D721Med (cell line): ENCODE measurements at regions not wholly inside any gene's neighbourhood (a gene's known extent, or its start where the extent isn't known, plus 50 kb on each side); places are given as distances from the start of the nearest gene placed in this dataset.

ENCODE experiments used
- DNase-seq: peaks from one replicate; pipeline ENCODE4 v3.0.0; 2011; ENCODE audit warnings: low spot score; ENCODE audit not compliant: insufficient read length
- FAIRE-seq: peaks from 2 replicates; lab custom pipeline; 2011; peaks lifted over from hg19 to GRCh38; lab: Jason Lieb, UNC
- CTCF ChIP-seq: IDR thresholded peaks from 2 replicates; pipeline ENCODE4 v1.5.1; 2012; ENCODE audit warnings: mild to moderate bottlenecking, control low read depth; ENCODE audit not compliant: insufficient read depth; ENCODE audit errors: missing control alignments

DNA sequence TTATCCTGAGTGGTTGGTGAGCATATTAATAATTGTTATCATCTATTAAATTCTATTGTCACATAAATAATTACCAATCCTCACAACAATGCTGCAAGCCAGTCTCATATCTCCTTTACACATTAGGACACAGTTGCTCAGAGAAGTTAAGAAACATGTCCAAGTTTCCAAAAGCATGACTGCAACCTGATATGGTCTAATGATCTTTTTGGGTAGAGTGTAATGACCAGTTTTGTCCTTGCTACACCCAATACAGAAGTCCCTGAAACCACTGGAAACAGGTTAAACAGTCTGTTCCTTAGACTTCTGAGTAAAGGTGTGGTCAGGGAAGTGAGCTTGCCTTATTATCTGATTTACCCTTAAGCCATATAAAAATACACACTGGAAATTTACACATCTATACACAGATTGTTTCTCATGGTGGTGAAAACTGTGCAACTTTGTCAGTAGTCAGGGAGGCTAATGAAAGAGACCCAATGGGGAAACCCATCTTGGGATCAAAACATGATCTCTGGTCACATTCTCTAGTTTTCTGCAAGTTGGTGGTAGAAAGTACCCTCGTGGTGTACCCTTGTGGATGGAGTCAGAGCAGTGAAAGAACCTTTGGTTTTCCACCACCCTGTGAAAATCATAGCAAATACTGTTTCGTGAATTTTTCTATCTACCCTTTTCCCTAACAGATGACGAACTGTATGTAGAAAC, 146.0 kb upstream of the KLF12 start:
- DNase-seq (no peak), FAIRE-seq (no peak)
- TF ChIP-seq CTCF: no peak

DNA sequence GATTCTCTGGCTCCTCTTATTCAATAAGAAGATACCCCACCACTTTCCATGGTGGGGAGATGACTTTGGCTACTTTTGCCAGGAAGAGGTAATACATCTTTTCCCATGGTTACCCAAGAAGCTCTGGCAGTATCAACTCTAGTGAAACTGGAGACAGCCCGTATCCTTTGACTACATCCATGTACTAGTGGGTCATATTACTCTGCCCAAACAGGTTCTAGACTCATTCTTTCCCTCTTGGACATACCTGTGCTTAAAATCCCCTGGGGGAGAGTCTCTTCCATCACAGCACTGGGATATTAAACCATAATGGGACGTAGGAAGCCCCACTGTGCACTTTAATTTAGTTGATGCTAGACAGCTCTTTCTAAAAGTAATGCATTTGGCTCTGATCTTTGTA, 144.7 kb upstream of the KLF12 start:
- FAIRE-seq: no peak
- no peak for TF ChIP-seq CTCF
- no peak for DNase-seq

DNA sequence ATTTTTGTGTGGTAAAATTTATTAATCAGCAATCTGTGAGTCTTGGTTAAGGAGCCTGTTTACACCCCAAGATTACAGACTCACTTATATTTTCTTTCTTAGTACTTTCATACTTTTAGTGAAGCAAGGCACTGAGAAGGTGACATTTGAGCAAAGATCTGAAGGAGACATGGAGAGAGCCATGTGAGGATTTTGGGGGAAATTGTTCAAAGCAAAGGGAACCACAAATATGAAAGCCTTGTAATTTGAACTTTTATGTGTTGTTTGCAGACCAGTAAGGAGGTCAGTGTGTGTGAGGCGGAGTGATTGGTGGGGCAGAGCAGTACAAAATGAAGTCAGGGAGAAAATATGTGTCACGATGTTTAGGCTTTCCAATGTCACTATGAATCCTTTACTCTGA, 140.7 kb upstream of the KLF12 start:
- FAIRE-seq: no peak
- TF ChIP-seq CTCF: no peak
- no peak for DNase-seq

DNA sequence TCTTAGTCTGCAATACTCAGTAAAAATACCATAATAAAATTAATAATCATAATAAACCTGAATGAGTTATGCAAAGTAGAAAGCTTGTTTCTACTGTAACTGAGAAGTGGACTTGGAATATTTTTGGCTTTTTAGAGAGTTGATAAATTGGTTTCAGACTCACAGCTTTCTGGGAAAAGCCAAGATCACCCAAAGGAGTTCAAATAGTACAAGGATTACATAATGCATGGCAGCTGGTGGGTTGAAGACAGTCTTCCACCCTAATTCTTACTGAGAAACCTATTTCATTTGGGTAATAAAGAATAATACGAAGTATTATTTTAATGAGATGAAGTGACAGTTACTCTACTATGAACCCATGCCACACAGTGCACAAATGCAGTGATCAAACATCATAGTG, 139.4 kb upstream of the KLF12 start:
- DNase-seq (no peak), FAIRE-seq (no peak)
- no peak for TF ChIP-seq CTCF

- FAIRE-seq (no peak), DNase-seq (no peak)
- no peak for TF ChIP-seq CTCF
Measured at GRCh38 chr13:74272826-74273225, 138.6 kb upstream of the KLF12 start.

DNA sequence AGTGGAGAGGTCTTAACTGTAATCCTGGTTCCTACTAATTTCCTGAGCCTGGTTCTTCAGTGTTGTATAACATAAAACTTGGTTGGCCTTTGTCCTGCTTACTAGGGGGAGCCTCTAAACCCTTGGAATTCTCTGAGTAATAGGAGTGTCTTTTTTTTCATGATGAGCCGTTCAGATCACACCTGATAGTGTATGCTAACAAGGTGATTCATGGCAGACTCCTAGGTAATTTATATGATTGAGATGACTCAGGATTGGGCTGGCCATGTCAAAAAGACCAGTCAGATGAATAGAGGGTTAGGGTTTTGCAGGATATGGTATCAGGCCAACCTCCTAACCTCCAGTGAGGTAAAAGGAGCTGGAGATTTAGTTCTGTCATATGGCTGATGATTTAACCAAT, 135.8 kb upstream of the KLF12 start:
- no peak for TF ChIP-seq CTCF
- no peak for DNase-seq
- FAIRE-seq: no peak

GRCh38 chr13:74266861-74267260, 132.7 kb upstream of the KLF12 start:
- TF ChIP-seq CTCF: no peak
- no peak for DNase-seq
- no peak for FAIRE-seq
